Endothelial cell (in vitro differentiated cells): ENCODE measurements at regions not wholly inside any gene's neighbourhood (a gene's known extent, or its start where the extent isn't known, plus 50 kb on each side); places are given as distances from the start of the nearest gene placed in this dataset.
A peak's percentile ranks its signal among the peaks of the same experiment; 100 is the strongest.

Experiments
- DNase-seq: peaks from one replicate; pipeline ENCODE4 v3.0.0; 2021; ENCODE audit warnings: low spot score
- H3K27ac Mint-ChIP-seq: one replicate; pipeline ENCODE4 v1.8.0; 2021; ENCODE audit warnings: mixed read lengths, inconsistent platforms; ENCODE audit not compliant: unreplicated experiment
- H3K27me3 Mint-ChIP-seq: one replicate; pipeline ENCODE4 v1.8.0; 2021; ENCODE audit warnings: mild to moderate bottlenecking, moderate library complexity, mixed read lengths, inconsistent platforms; ENCODE audit not compliant: unreplicated experiment
- H3K36me3 Mint-ChIP-seq: one replicate; pipeline ENCODE4 v1.8.0; 2021; ENCODE audit warnings: mild to moderate bottlenecking, low read depth, mixed read lengths, inconsistent platforms; ENCODE audit not compliant: unreplicated experiment
- H3K4me1 Mint-ChIP-seq: one replicate; pipeline ENCODE4 v1.8.0; 2021; ENCODE audit warnings: mild to moderate bottlenecking, mixed read lengths, inconsistent platforms; ENCODE audit not compliant: unreplicated experiment
- H3K4me3 Mint-ChIP-seq: one replicate; pipeline ENCODE4 v1.8.0; 2021; ENCODE audit warnings: mild to moderate bottlenecking, mixed read lengths, inconsistent platforms; ENCODE audit not compliant: unreplicated experiment
- H3K9me3 Mint-ChIP-seq: one replicate; pipeline ENCODE4 v1.8.0; 2021; ENCODE audit warnings: mixed read lengths, inconsistent platforms; ENCODE audit not compliant: unreplicated experiment
- CTCF ChIP-seq: fragments of 200-600 bp; sonication (generic); IDR thresholded peaks from one replicate; pipeline ENCODE4 v1.5.0; 2021; ENCODE audit warnings: antibody characterized with exemption; ENCODE audit not compliant: unreplicated experiment

- no peak for DNase-seq
- no peak overlapping the region for H3K27ac Mint-ChIP-seq
- H3K4me3 Mint-ChIP-seq: no peak overlapping the region
- H3K4me1 Mint-ChIP-seq: peaks cover 16% of the 10 kb centered on the region
- no peaks in the 10 kb centered on the region for H3K9me3 Mint-ChIP-seq
- H3K36me3 Mint-ChIP-seq: no peaks in the 10 kb centered on the region
- TF ChIP-seq CTCF: no peak
- no peaks in the 10 kb centered on the region for H3K27me3 Mint-ChIP-seq
Observed at GRCh38 chr12:77339610-77340009, 274.2 kb upstream of the E2F7 start.

GRCh38 chr12:77337362-77337761 lies 272.0 kb upstream of the E2F7 start:
- Mint-ChIP-seq H3K9me3 (no peaks in the 10 kb centered on the region), H3K4me1 (peaks cover 8% of the 10 kb centered on the region), H3K27me3 (no peaks in the 10 kb centered on the region), H3K36me3 (no peaks in the 10 kb centered on the region), H3K27ac (no peak overlapping the region), H3K4me3 (no peak overlapping the region)
- DNase-seq: no peak
- TF ChIP-seq CTCF: no peak

GRCh38 chr12:77334806-77335205 lies 269.4 kb upstream of the E2F7 start:
- Mint-ChIP-seq H3K36me3 (no peaks in the 10 kb centered on the region), H3K4me1 (peaks cover 8% of the 10 kb centered on the region), H3K4me3 (no peak overlapping the region), H3K9me3 (no peaks in the 10 kb centered on the region), H3K27ac (no peak overlapping the region), H3K27me3 (no peaks in the 10 kb centered on the region)
- TF ChIP-seq CTCF: no peak
- no peak for DNase-seq

GRCh38 chr12:77328326-77328725 lies 263.0 kb upstream of the E2F7 start:
- DNase-seq: no peak
- Mint-ChIP-seq H3K4me3 (no peak overlapping the region), H3K9me3 (no peaks in the 10 kb centered on the region), H3K27ac (no peak overlapping the region), H3K27me3 (no peaks in the 10 kb centered on the region), H3K36me3 (no peaks in the 10 kb centered on the region), H3K4me1 (peaks cover 14% of the 10 kb centered on the region)
- no peak for TF ChIP-seq CTCF

GRCh38 chr12:77325511-77326236 lies 260.3 kb upstream of the E2F7 start:
- Mint-ChIP-seq H3K9me3 (no peaks in the 10 kb centered on the region), H3K4me3 (peak overlapping the region; percentile 92), H3K27ac (peak overlapping the region; percentile 17), H3K27me3 (no peaks in the 10 kb centered on the region), H3K36me3 (no peaks in the 10 kb centered on the region), H3K4me1 (peaks cover 14% of the 10 kb centered on the region)
- no peak for TF ChIP-seq CTCF
- DNase-seq: peak; percentile 46
